ENCODE measurements at regions not wholly inside any gene's neighbourhood (a gene's known extent, or its start where the extent isn't known, plus 50 kb on each side); places are given as distances from the start of the nearest gene placed in this dataset.

DNA sequence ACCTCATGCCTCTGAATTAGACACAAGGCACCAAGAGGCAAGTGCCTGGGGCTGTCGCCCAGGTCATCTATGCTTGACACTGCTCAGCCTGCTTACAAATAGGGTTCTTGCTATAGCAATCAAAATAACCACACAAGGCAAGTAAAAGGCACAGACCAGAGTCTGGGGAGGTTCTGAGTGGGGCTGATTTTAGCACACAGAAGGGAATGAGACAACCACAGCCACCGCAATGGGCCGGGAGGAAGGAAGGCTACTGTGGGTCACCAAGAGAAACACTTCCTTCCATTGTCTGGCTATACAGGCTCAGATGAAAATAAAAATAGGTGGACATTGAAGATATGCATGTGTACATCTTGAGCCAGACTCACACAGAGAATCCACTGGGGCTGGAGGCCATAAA, 159.1 kb downstream of the DLEU7 start:
- DNase-seq (ENCODE audit: low read depth), result no peak

DNA sequence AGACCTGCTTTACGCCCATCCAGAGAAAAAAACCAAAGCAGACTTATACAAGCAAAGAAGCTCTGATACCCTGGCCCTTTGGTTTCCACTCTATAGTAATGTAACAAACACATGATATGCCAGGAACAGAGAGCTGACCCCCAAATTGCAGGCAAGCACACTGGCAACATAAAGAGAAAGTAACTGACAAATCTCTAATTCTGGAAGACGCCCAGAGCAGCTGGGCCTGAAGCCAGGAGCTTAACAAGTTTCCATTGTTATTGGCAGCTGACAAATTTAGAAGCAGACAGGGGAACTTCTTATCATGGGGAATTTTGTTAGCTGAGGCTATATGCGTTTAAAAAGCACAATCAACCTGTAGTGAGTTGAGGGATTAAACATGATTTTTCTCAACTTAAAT, 158.0 kb downstream of the DLEU7 start:
- DNase-seq (ENCODE audit: low read depth), result no peak

DNA sequence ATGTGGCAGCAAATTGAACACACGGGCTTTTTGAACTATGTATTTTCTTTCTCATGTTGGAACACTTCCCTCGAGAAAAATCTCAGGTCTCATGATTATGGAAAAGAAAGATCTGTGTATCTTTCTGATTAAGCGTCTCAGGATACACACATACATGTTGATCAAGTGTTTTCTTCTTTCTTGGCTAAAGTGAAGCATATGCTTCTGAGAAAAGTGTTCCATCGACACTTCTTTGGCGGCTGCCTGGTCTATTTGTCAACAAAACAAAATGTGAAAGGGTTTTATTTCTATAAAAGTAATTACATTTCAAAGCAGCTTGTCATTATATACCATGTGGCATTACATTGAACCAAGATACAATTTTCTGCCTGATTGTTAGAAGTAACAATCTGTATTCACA, 157.5 kb downstream of the DLEU7 start:
- DNase-seq (ENCODE audit: low read depth), result no peak

DNA sequence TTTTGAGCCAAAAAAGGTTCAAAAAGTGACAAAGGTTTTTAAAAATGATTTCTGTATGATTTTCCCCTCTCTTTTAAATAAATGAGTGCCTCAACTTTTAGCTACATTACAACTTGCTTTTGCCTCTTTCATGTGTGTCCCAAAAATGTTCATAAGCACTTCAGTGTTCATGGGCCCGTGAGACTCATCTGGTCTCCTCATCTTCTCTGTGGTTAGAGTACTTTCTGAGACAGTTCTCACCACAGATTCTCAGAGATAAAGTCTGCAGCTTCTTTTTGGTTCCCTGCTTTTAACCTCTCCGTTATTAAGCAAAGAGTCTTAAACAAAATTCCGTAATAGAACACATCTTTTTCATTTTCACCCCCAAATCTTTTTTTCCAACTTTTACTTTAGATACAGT, 156.9 kb downstream of the DLEU7 start:
- DNase-seq (ENCODE audit: low read depth), result no peak

DNA sequence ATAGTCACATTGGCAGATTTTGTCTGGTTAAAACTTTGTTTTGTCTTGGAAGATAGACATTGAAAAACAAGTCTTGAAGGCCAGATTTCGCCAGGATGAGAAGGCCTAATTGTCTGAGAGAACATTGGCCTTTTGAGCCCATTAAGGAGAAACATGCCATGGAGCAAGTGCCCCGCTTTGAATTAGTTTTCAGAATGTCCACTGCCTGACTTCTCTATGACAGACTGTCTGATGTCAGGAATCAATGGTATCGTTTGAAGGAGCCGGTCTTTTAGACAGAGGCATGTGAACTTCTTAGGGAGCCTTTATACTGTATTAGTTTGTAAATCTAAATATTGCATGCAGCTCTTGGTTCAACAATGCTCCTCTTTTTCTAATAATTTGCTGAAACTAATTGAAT, 155.9 kb downstream of the DLEU7 start:
- DNase-seq (ENCODE audit: low read depth), result no peak

DNA sequence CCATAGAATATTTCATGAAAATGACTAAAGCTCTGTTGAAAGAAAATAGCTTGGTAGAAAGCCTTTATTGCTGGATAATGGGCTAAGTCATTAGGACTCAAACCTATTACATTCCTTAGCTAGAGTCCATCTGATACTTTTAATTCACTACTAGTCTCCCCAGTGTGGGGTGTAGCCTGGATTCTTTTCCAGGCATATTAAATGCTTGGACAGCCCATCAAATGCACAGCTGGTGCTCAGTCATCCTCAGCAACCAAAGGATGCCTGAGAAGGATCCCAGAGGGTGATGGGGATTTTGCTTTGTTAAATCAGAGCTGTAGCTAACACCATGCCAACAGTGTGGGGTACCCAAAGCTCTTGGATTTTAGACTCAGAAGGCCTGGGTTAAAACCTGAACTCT, 153.5 kb downstream of the DLEU7 start:
- DNase-seq (ENCODE audit: low read depth), result no peak

DNA sequence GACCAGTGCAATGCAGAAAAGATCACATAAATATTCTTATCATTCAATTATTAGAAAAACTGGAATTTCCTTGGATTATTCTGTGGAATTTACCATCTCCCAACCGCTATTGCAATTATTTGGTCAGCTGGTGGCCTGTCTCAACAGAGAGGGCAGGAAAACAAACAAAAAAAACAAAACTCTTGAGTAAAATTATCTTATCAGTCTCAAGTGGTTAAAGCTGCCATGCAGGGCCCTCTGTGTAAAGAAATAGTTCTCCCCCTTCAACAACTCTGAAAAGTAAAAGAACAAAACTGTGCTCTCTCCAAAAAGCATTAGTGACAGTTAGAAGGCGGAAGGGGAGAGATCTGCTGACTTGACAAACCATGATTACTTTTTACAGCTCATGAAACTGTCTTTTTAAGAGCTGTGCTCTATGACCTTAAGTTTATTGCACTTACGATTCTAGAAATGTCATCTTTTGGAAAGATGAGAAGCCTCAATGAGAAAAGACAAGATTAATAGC, 152.3 kb downstream of the DLEU7 start:
- DNase-seq (ENCODE audit: low read depth), result no peak

DNA sequence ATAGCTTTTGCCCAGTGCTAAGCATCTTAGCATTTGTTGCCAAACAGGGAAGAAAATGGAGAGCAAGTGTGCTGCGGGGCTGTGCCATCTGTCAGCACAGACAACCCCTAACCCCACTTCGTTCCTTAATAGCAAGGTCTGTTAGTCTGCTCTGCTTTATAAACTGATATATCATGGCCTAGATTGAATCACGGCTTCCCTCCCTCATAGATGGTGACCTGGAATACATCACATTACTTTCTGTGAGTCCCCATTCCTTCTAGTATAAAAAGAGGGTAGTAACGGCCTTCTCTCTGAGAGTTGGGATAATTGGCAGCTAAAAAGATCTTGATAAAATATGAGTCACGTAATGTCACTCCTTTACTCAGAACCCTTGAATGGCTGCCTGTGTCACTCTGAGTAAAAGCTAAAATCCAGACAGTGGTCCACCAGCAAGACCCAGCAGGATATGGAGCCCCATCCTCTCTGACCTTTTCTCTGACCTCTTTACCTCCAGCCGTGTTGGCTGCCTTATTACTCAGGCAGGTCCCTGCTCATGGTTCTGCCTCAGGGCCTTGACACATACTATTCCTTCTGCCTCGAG, 151.7 kb downstream of the DLEU7 start:
- DNase-seq (ENCODE audit: low read depth), result no peak

DNA sequence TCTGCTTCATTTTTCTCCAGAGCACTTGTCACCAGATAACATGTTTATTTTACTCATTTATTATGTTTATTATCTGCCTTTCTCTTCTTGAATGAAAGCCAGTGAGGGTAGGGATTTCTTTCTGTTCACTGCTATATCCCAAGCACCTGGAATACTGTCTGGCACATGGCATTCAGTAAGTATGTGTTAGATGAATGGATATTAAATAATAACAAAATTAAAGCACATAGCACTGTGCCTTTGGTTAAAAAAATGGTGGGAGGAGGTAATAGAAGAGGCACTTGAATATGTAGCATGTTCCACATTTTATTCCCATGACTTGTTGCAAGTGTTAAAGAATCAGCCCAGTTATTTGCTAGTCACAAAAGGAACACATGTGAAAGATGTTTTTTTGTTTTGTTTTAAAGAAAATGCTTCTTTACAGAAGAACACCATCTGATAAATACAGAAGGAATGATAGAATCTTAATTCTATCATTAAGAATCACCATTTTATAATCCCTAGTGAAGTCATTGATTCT, 151.0 kb downstream of the DLEU7 start:
- DNase-seq (ENCODE audit: low read depth), result no peak

DNA sequence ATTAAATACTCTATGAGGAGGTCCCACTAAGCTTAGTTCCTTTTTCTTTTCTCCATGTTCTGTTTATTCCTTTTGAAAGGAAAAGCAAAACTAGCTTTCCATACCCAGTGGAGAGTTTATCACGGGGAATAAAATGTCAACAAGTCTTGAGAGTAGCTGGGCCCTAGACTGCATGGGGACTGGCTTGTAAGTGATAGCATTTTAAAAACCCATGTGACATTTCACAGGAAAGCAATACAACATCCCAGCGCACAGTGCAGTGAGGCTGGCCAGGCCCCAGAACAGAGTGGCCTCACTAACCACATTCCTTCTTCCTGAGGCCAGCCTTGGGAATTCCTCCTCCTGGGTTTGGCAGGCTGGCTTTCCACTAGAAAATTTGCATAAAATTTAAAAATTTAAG, 149.8 kb downstream of the DLEU7 start:
- DNase-seq (ENCODE audit: low read depth), result no peak

DNA sequence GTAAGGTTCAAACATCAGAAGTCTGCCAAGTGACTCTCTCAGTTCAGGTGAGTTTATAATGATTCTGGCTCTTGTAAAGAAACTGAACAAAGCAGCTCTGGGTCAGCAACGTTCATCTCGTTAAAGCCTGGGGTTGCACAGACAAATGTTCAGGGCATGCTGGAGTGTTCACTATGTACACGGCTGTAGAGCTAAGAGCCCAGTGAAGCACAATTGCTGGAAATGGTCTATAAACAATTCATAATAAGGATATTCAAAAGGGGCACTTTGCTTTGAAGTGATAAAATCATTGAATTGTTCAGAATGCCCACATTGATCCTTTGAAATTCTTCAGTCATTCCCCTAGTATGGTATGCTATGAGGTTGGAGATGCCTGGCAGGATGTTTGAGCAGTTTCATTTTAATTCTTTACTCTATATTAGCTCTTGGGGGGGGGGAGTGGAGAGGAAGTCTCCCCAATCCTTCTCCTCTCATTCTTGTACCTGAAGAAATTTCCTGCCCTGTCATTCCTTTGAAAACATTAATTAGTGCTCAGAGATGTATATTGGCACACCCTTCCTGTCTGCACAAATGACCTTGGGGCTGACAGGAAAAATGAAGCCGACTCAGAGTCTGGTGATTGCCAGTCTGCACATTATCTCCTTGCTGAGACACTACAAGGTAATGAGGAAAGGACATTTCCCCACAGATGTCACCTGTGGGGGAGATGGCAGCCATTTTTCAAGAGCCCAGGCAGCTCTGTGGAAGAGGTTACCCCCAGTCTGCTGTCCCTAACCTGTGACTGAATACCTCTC, 145.5 kb downstream of the DLEU7 start:
- DNase-seq (ENCODE audit: low read depth), result no peak

DNA sequence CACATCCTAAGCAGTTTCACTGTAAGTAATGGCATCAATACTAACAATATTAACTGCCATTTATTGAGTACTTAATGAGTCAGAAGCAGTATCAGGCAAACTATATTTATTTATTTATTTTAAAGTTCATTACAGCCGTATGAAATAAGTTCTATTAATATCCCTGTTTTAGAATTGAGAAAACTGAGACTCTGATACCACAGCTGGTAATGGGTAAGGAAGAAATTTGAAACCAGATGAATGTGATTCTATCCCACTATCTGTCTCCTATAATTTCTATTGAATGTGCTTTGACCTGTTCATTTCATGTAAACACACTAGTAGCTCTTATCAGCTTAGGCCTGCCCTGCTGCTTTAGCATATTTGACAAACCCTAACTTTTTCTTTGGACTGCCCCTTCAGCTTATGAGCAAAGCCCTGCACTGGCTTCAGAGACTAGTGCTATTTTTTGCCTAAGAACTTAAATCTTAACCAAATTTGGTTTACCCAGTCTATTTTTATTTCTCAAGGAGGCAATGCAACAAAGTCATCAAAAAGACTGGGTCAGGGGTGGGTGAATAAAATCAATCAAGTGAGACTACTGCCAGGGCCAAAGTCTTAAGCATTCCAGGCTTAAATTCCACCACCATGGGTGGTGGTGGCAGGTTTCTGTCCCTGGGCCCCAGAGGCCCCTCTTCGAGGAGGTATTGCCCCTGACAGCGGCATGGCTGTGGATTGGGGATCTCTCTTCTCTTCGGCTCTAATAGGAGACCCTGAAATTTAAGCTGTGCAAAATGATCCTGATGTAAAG, 143.4 kb downstream of the DLEU7 start:
- no peak for DNase-seq (ENCODE audit: low read depth)

DNA sequence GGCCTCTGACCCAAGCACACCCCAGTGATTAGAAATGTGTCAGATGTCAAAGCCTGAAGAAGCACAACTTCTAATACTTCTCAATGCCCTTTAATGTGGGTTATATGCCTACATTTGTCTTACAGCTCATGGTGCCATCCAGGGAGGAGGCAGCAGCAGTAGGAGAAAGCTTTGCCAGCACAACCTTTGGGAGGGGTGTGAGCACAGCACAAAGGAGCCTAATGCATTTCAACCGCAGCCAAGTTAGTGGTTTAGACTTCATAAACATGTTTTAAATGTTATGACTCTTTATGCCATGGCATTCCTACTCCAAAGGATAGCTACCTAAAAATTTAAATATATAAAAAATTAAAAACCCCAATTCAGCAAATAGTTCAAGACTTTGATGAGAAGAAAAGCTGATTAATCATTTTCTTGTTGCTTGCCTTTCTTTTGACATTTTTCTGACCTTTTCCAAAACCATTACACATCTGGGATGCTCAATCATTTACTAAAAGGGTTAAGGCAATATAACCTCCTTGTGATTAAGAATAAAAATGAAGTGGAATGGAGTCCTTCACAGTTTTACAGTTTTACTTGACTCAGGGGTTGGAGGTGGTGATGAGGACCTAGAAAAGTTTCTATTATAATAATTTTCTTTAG, 142.7 kb downstream of the DLEU7 start:
- DNase-seq (ENCODE audit: low read depth), result no peak

DNA sequence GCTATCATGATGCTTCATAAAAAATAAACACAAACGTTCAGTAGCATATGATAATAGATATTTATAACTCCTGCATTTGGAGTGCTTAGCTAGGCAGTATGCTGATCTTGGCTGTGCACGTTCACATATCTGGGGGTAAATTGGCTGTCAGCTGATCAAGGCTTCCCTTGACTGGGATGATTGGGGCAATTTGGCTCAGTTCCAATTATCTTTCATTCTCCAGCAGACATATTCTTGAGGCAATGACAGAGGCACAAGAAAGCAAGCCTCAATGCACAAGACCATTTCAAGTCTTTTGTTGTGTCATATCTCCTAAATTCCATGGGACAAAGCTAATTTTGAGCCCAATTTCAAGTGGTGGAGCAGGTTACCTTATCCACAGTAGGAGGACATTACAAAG, 142.0 kb downstream of the DLEU7 start:
- no peak for DNase-seq (ENCODE audit: low read depth)

DNA sequence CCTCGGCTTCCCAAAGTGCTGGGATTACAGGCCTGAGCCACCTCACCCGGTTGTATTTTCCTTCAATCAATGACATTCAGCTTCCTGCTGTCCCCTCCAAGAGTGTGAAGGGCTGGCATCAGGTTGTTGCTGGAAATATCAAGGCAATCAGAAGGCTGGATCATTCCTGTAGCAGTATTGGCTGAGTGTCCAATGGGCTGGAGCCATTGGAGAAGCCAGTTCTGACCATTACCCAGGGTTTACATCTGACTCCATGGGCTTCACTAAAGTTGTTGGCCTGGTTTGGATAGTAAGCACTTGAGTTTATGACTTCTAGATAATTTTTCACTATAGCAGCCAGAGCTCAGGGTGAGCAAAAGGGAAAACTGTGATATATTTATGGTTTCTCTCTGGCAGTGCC, 137.0 kb downstream of the DLEU7 start:
- no peak for DNase-seq (ENCODE audit: low read depth)

DNA sequence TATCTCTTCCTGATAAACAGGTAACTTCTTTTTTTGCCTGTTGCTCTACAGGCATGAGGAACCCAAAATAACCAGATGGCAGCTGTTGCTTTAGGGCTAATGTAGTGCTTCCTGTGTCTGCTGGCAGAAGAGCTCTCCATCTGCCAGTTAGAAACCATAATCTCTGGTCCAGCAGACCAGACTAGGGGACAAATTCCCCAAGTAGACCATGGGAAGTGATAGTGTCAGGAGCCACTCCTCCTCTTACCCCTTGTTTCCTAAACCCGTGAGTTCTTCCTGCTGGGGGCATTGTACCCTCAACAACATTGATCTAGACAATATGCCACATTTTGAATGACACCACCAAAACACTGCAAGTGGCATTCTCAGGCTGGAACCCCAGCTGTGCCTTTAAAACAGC, 135.9 kb downstream of the DLEU7 start:
- DNase-seq (ENCODE audit: low read depth), result no peak

DNA sequence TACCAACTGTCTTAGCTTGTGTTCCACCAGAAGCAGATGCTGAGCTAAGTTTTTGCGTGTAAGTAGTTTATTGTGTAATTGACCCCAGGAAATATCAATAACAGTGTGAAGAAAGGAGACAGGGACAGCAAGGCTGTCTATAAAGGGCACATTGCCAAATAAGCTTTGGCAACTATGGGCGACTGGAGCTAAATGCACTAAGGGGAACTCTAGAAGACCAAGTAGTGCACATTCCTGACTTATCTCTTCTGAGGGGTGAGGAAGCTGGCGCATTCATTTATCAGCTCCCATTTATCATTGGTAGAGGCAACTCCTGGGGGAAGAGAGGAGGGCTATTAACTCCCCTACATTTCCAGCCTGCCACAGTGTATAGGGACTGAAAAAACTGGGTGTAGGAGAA, 135.0 kb downstream of the DLEU7 start:
- DNase-seq (ENCODE audit: low read depth), result no peak

DNA sequence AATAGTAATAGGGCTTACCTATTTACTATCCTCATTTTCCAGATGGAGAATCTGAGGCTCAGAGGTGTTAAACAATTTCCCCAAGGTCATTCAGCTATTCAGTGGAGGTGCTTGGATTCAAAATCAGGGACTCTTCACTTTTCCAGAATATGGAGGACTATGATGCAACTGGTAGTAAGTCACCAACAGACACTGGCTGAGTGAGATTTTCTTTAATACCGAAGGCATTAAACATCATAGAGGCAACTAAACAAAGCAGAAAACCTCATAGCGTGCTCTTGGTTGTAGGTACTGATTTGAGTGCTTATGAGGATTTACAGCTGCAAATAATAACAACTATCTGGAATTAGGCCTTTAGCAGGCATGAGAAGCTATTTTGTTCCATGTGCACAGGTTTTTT, 134.4 kb downstream of the DLEU7 start:
- no peak for DNase-seq (ENCODE audit: low read depth)

DNA sequence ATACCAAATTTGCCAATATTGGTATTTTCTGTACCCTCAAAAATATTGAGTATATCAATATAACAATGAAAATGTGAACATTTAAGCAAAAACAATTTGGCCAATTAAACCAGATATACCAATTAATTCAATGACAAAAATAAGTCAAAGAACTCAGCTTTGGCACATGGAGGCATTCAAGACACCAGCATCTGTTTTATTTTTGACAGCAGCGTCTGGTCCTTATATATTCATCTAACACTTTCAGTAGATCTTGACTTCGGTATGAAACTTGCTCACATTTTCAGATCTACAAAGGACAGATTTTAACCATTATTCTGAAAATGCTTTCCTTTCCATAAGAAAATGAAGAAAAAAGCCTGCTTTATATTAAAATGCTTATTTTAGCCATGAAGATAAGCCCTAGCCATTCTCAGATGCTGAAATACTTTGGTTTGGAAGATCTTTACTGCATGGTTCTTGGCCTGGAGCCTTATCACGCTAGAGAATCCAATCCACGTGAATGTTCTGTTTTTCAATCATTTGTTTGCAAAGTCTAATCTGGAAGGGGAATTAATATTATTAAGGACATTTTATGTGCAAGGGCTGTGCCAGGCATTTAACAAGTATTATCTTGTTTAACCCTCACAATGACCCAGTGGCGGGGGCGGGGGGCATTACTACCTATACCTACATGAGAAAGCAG, 132.2 kb downstream of the DLEU7 start:
- DNase-seq (ENCODE audit: low read depth), result no peak

DNA sequence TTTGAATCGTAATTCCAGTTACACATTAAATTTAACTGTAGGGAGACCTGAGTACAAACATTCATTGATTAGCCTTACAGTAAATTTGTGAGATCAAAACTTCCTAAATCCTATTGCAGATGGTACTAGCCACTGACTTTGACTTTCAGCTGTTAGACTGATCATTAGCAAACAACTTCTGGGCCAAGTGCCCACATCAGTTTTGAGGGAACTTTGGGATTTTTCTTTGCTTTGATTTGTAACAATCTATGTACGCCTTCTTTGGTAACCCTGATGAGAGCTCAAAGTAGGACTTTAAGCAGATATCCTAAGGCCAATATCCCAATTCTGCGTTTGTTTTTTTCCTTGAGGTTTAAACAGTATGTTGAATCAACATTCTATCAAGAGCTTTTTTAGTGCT, 131.5 kb downstream of the DLEU7 start:
- no peak for DNase-seq (ENCODE audit: low read depth)

DNA sequence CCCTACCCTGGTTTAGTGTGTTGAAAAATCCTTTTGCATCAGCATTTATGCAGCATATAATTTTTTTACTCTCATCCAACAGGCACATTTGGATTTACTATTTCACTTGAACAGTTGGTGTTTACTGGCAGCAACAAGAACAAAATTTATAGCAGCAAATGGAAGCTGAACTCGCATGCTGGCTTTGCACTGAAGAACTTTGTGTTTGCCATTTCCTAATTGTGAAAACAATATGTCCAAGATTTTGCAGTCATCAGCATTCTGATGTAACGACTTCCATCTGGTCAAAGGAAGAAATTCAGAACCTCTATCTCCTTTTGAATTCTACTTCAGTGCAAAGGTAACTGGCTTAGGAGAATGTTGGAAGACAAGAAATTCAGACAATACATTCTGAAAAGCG, 131.0 kb downstream of the DLEU7 start:
- no peak for DNase-seq (ENCODE audit: low read depth)

DNA sequence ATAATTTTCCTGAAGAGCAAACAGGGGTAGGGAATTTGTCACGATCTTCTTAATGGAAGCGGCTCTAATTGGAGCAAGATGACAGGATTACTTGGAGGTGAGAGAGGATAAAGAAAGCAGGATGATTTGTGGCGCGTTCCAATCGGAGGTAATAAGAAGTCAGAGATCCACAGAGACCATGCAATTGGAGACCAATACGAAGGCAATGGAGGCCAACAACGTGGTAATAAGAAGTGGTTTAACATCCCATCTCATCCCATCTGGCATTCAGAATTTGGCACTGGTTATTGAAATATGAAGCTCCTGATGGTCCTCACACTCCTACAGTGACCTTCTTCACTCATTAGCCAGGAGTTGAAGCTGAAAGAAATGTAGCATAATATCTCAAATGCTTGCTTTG, 130.6 kb downstream of the DLEU7 start:
- no peak for DNase-seq (ENCODE audit: low read depth)

Data from T-helper 22 cell (primary cell).